NCI-H2227 (cell line): ENCODE measurements at regions not wholly inside any gene's neighbourhood (a gene's known extent, or its start where the extent isn't known, plus 50 kb on each side); places are given as distances from the start of the nearest gene placed in this dataset.

Experiments used
- DNase-seq: peaks from one replicate; lab custom pipeline; 2025; ENCODE audit not compliant: unreplicated experiment; lab: John Stamatoyannopoulos, UW

DNA sequence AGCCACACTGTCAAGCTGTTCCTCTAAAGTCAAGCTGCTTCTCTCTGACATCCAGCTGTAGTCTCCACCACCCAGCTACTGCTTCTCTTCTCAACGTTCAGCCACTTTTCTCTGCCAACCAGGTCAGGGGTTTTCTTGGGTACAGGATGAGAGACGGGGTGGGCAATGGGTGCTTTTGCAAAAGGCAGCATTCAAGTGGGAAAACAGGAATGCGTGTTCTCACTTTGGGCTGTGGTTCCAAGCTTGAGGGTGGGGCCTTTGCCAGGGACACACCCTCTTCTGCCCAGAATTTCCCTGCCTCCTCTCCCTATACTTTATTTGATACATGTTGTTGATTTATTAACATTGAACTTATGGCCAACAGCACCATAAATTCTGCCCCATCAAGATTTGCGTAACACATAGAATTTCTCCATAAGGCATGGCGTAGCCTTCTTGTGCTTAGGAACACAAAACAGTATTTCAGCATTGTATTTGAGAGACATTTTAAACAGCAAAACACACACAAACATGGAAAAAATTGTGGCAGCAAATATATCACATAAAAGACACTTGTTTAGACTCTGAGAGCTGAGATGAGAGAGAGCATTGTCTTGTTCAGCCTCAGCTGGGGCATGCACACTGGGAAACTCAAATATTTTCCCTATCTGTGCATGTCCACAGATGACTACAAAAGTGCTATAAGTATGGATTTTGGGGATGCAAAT is 392.8 kb downstream of the SLITRK6 start:
- no peak for DNase-seq

DNA sequence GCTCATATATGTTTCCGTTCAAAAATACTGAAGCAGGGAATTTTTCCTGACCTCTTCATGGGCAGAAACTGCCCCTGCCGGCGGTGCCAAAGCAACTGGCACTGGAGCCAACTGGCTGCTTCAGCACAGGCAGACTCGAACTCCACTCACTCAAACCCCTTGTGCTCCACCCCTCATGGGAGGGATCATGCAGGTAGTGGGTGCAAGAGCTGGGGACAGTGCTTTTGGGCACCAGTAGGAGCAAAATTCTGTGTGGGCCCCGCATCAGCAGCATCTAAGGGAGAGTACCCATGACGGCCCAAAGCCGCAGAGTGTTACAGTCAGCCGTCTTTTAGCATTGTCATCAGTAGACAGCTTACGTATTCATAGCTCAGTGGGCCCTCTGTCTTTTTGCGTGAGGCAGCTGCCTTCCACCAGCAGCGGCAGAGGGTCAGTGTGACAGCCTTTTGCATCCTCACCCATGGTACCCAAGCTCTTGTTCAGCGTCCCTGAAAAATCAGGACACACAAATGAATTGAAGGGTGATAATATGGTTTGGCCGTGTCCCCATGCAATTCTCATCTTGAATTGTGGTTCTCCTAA is 393.8 kb downstream of the SLITRK6 start:
- no peak for DNase-seq

DNA sequence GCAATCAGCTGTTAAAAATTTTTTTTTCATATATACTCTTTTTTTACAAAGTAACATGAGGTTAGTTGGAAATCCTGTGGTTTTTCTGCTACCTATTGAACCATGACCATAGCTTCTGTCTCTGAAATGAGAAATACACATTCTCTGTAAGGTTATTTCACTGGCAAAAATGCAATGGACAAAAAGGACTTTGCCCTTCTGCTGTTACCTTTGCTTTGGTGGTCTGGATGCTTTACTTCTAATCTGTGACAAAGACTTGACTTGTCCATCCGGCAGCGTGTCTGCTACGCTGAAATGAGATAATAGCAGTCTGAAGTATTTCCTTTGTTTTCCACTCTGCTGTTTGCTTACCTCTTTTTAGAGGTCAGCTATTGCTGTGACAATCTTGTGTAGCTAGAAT is 412.8 kb downstream of the SLITRK6 start:
- DNase-seq: peak; percentile 20

DNA sequence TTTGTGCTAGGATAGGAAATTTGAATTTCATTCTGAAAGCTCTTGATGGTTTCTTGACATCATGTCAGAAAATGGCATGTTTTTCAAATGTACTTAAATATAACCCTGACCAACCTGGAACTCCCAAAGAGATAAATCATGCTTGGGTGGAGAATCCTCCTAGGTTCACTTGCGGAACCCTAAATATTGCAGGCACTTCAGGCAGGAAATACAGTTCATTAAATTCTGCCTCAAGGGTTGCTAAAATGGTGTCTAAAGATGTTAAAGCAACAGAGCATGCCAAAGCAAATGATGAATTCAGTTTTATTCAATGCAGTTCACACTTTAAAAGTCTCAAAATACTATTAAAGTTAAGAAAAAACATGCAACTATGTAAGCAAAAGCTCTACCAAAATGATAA is 415.9 kb downstream of the SLITRK6 start:
- no peak for DNase-seq

DNA sequence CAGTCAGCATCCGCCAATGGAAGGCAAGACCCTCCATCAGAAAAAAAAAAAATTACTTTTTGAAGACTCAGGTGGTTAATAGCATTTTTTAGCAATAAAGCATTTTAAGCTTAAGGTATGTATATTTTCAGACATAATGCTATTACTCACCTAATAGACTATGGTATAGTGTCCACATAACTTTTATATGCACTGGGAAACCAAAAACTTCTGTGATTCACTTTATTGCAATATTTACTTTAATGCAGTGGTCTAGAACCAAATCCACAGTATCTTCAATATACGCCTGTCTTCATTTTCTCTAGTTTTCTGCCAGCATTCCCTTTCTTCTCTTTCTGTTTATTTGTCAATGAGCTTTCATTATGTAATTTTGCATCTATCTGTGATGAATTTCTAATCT is 418.1 kb downstream of the SLITRK6 start:
- no peak for DNase-seq

DNA sequence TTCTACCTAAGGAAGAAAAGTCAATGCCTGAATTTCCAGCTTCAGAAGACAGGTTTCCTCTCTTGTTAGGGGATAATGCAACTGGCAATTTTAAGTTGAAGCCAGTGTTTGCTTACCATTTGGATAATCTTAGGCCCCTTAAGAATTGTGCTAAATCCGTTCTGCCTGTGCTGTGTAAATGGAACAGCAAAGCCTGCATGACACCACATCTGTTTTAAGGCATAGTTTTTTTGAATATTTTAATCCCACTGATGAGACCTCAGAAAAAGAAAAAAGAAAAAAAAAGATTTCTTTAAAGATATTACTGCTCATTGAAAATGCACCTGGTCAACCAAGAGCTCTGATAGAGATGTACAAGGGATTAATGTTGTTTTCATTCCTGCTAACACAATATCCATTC is 419.2 kb downstream of the SLITRK6 start:
- DNase-seq: no peak

DNA sequence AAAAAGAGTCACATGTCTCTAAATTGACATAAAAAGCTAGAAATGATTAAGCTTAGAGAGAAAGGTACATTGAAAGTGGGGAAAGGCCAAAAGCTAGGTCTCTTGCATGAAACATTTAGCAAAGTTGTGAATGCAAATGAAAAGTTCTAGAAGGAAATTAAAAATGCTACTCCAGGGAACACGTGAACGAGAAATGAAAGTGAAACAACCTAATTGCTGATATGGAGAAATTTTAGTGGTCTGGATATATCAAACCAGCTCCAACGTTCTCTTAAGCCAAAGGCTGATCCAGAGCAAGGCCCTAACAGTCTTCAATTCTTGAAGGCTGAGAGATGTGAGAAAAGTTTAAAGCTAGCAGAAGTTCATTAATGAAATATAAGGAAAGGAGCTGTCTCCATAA is 419.8 kb downstream of the SLITRK6 start:
- no peak for DNase-seq

DNA sequence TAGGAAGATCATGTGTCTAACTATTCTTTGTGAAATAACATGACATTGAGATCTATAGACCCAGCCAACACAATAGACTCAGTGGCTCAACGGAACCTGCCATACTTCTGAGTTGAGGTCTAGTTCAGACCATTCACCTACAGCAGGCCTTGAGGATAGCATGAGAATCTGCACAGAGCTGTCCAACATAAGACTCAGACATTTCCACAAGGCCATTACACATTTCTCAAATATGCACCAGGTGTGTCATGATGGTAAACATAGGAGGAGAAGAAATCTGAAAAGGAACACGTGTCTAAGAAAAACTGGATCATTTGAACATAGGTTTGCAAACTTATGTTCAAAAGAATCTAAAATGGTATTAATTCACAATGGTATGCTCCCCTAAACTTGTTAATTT is 421.4 kb downstream of the SLITRK6 start:
- no peak for DNase-seq

DNA sequence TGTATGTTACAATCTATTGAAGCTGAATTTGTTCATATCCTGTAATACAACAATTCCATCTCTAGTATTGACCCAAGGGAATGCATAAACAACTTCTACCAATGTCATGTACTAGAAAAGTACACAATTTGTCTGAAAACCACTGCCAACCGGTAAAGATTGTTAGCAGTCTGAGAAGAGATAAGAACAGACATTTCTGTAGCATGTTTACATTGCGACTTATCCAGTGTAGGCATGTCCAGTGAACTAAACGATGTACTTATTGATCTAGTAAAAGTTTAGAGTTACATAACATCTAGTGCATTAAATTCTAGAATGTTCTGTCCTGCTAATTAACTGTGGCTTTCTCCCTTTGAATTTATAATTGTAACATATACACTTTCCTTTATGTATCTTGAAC is 425.9 kb downstream of the SLITRK6 start:
- DNase-seq: no peak

DNA sequence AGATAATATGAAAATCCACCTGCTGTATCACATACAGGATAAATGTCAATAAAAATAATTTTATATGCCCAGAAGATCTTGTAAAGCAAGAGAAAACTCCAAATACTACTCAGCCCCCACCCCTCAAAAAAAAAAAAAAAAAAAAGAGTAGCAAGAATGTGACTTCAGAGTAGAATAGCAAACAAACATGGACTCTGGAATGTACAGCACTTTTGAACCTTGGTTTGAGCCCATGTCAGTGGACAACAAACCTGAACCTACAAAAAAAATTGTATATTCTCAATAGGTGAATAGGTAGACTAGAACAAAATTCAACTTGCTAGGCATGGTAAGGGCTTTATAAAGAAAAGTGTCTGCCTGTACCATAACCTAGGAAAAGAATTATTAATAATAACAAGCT is 428.0 kb downstream of the SLITRK6 start:
- DNase-seq: no peak

DNA sequence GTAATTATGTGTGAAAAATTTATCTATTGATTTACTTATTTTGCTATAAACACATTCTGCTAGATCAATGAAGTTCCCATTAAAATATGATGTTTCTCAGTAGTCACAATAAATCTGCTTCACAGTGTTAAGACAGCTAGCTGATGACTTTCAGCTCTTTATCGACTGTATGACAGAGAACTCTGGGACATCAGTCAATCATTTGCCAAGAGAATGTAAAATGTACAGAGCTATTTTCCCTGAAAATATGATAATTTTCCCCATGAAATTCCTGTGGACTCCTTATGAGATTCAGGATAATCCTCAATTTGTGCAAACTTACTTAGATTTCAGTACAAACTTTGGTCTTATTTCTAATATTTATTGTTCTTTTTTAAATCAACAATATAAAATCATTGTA is 430.5 kb downstream of the SLITRK6 start:
- DNase-seq: no peak

DNA sequence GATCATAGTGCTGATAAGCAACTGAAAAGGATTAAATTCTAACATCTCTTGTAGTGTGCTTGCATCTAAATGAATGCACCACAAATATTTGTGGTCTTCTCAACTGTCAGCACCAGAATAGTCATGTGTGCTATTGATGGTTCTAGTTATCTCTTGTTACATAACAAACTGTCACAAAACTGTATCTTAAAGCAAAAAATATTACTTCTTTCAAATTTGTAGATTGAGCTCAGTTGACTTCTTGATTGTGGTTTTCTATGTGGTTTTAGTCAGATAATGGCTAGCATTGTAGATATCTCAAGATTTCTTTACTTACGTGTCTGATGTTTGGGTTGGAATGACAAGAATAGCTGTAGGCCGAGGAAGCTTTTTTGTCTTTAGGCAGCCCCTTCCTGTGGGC is 431.3 kb downstream of the SLITRK6 start:
- DNase-seq: no peak

DNA sequence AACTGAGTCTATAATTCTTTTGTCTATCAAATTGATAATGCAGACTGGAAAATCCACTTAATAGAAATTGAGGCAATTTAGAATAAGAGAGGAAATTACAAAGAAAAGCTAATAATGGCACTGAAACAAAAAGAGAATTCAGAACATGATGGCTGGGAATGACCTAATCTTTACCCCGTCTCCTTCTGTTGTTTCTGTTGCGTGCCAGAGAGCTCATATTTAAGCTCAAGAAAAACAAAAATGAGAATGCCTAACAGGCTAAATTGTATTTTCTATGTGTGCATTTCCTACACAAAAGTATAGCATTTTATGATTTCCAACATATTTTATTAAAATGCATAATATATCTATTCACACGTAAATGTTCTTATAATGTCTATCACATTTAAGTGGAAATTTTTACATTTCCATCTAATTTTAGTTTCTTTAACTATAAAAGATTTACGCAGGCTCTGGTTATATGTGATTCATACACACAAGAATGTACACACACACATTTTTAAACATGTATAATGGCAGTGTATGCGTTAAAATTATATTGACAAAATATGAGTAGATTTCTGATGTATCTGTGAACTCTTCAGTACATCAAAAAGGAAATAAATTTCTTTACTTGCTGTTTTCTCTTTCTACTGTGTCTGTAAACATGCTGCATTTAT is 432.3 kb downstream of the SLITRK6 start:
- DNase-seq: no peak

DNA sequence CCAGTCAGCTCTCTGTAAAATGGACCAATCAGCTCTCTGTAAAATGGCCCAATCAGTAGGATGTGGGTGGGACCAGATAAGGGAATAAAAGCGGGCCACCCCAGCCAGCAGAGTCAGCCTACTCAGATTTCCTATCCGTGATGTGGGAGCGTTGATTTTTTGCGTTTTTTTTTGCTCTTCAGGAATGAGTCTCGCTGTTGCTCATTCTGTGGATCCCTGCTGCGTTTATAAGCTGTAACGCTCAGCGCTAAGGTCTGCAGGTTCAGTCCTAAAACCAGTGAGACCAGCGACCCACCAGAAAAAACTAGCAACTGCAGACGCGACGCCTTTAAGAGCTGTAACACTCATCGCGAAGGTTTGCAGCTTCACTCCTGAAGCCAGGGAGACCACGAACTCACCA is 435.7 kb downstream of the SLITRK6 start:
- DNase-seq: no peak

DNA sequence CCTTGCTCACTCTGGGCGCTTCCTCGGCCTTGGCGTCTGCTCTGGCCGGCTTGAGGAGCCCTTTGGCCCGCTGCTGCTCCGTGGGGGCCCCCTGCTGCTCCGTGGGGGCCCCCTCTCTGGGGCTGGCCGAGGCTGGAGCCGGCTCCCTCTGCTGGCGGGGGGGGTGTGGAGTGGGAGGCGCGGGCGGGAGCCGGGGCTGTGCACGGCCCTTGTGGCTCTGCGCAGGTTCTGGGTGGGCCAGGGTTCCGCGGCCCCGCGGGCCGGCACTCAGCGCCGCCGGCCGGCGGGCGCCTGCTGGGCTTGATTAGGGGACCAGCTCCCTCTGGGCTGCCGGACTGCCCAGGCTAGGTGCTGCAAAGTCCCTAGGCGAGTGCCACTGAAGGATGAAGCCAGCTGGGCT is 436.2 kb downstream of the SLITRK6 start:
- no peak for DNase-seq

DNA sequence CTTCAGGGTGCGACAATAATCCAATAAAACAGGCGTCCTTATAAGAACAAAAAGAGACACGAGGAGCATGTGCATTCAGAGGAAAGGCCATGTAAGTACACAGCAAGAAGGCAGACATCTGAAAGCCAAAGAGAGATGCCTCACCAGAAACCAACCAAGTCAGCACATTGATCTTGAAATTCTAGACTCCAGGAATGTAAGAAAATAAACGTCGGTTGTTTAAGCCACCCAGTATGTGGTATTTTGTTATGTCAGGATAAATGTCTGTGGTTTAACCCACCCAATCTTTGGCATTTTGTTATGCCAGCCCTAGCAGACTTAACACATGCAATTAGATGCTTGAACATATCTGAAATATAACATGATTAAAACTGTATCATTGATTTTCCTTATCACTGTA is 452.0 kb downstream of the SLITRK6 start:
- no peak for DNase-seq

DNA sequence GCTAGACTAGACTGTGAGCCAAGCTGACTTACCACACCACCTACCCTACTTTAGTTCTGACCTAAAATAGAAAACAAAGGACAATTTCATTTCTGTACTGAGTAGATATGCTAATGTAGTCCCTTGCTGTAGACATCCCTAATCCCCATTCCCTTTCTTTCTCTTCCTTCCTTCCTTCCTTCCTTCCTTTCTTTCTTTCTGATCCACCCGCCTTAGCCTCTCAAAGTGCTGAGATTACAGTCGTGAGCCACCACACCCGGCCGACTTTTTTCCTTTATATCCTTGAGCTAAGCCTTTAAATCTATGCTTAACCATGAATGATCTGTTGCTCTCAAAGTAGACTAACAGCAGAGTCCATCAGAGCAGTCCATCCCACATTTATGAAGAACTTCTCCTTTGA is 465.0 kb downstream of the SLITRK6 start:
- DNase-seq: no peak

DNA sequence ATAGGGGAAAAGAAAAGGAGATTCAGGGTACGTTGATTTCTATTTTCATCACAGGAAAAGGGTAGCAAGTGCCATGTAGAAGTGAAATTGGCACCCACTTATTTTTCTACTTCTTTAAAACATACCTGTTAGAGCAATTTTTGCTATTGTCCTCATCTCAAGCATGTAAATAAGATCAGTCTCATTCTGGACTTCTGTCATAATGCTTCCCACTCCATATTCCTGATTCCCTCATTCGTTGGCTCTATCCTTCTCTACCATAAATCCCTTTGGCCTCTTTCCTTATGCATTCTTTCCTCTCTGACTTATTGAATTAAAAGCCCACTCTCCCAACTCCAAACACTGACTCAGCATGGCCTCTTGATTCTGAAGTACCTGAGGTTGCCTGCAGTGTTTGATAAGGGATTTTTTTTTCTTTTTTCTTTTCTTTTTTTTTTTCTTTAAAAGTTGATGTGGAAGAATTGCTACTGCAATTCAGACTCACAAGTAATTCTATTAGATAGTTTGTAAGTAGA is 465.7 kb downstream of the SLITRK6 start:
- DNase-seq: no peak

DNA sequence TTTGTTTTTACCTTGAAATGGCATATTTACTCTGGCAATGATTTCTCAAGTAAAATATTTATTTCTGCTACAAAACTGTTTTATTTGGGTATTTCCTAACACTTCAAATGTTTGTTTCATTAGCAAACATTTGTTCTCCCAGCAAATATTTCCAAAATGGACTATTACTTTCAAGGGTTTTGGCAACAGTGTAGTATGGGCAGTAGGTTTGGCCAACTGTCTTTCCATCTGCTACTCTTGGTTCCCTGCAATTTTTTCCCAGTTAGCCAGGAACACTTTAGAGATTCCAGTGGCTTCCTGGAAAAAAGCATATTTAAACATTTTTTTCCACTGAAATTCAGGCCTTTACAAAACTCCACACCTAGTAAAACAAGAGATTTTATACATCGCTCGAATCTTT is 466.6 kb downstream of the SLITRK6 start:
- no peak for DNase-seq

DNA sequence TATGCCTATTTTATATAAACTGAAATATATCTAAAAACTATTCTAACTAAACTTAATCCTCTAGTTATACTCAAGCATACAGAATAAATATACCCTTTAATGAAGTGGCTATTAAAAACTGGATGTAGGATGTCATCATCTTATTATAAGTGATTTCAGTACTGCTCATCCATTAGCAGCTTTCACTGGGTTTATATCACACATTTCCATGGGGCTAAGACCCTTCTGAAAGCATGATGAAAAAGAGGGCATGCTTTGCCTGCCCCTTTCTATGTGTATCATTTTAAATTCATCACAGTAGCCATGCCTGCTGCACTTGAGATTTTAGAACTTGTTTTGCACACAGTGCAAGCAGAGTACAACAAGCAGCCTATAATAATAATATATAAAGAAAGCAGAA is 477.5 kb downstream of the SLITRK6 start:
- DNase-seq: peak; percentile 44

DNA sequence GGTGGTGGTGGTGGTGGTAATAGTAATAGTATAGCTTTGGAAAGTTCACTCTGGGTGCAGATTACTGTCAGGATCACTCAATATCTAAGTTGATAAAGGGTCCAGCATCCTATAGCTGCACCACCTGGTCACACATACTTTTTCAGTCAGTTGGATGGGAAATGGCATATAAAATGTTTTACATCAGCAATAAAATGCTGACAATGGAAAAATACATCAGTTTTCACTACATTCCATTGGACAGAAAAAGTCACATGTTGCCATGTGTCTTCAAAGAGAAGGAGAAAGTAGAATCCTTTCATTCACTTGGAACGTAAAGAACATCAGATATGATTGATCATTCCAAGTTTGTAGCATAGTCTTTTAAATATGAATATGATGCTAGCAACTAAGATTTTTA is 481.4 kb downstream of the SLITRK6 start:
- no peak for DNase-seq

DNA sequence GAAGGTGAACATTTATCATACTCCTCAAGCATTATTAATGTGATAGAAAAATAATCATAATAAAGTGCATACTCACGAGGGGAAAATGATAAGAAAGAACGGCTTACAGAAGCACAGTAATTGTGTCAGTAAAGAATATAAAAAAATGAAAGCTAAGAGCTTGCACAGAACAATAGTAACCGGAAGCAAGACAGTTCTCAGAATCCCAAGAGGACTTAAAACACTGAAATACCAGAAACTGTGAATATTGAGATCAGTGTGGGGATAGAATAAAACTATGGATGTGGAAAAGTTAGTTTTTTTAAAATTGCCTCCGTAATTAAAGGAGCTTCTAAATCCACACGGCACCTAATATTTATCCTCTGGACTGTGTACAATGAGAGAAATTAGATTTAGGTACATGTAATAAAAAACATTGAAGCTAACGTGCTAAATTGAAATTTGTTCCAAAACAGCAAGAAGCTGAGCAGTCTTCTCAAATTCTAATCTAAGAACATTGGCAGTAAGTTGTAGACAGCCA is 482.7 kb downstream of the SLITRK6 start:
- no peak for DNase-seq
